ENCODE measurements at regions not wholly inside any gene's neighbourhood (a gene's known extent, or its start where the extent isn't known, plus 50 kb on each side); places are given as distances from the start of the nearest gene placed in this dataset.

DNA sequence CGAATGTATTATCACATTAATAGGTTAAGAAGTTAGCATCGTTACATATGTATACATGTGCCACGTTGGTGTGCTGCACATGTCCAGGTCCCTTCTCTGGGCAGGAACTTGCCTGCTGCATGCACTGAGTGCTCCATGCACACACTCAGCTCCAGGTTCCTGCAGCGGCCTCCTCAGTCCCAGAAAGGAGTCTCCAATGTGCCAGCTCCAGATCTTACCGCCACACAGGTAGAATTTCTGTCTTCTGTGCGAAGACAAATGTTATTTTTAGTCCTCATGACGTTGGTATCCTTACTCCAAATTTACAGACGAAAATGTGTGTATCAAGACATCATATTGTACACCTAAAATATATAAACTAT lies 127.1 kb downstream of the GALR1 start:
- TF ChIP-seq, protein P1, sequence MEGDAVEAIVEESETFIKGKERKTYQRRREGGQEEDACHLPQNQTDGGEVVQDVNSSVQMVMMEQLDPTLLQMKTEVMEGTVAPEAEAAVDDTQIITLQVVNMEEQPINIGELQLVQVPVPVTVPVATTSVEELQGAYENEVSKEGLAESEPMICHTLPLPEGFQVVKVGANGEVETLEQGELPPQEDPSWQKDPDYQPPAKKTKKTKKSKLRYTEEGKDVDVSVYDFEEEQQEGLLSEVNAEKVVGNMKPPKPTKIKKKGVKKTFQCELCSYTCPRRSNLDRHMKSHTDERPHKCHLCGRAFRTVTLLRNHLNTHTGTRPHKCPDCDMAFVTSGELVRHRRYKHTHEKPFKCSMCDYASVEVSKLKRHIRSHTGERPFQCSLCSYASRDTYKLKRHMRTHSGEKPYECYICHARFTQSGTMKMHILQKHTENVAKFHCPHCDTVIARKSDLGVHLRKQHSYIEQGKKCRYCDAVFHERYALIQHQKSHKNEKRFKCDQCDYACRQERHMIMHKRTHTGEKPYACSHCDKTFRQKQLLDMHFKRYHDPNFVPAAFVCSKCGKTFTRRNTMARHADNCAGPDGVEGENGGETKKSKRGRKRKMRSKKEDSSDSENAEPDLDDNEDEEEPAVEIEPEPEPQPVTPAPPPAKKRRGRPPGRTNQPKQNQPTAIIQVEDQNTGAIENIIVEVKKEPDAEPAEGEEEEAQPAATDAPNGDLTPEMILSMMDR (IDR thresholded peaks at IDR 0.05; ENCODE audit: poor library complexity, severe bottlenecking) = no peak
- no peak for TF ChIP-seq POLR2AphosphoS5 (IDR thresholded peaks at IDR 0.05)
- TF ChIP-seq TAF1 (IDR thresholded peaks at IDR 0.05; ENCODE audit: low read depth) = no peak
- no peak for TF ChIP-seq EZH2 (IDR thresholded peaks at IDR 0.05; ENCODE audit: borderline replicate concordance, insufficient read depth, low read length, poor library complexity, severe bottlenecking)
- no peak for TF ChIP-seq EP300 (conservative IDR thresholded peaks at IDR 0.05; ENCODE audit: poor library complexity, severe bottlenecking)
